Tibial nerve (tissue), 3 donors: ENCODE measurements at regions not wholly inside any gene's neighbourhood (a gene's known extent, or its start where the extent isn't known, plus 50 kb on each side); places are given as distances from the start of the nearest gene placed in this dataset.

Source experiments
- CTCF ChIP-seq, 5 experiments: fragments of 200-600 bp in 3 of 5; fragments of 450-650 bp in 2 of 5; sonication (generic) in 3 of 5; IDR thresholded peaks; one replicate each; pipeline ENCODE4 v1.5.1; 2016 to 2019; ENCODE audit warnings: antibody characterized with exemption in 5 of 5, mild to moderate bottlenecking in 3 of 5, moderate library complexity in 2 of 5
- POLR2A ChIP-seq, 2 donors: fragments of 450-650 bp; IDR thresholded peaks; one replicate each; pipeline ENCODE4 v1.6.1; 2017; ENCODE audit warnings: antibody characterized with exemption in 2 of 2, mild to moderate bottlenecking in 2 of 2, moderate library complexity in 2 of 2

GRCh38 chr10:121292321-121292720 is 305.9 kb downstream of the FGFR2 start:
- no peak for TF ChIP-seq CTCF (IDR thresholded peaks at IDR 0.05)
- no peak for TF ChIP-seq POLR2A (IDR thresholded peaks at IDR 0.05)
